ENCODE measurements at regions not wholly inside any gene's neighbourhood (a gene's known extent, or its start where the extent isn't known, plus 50 kb on each side); places are given as distances from the start of the nearest gene placed in this dataset.
"Not testable (repeated sequence)": the region's sequence is repeated elsewhere in the genome, so short reads cannot be mapped to it uniquely, and the experiment has no call there.

GRCh38 chr10:42380926-42381547 lies 257.3 kb downstream of the ZNF33B start:
- no peak for DNase-seq (ENCODE audit: low read depth)
- TF ChIP-seq, protein P1, sequence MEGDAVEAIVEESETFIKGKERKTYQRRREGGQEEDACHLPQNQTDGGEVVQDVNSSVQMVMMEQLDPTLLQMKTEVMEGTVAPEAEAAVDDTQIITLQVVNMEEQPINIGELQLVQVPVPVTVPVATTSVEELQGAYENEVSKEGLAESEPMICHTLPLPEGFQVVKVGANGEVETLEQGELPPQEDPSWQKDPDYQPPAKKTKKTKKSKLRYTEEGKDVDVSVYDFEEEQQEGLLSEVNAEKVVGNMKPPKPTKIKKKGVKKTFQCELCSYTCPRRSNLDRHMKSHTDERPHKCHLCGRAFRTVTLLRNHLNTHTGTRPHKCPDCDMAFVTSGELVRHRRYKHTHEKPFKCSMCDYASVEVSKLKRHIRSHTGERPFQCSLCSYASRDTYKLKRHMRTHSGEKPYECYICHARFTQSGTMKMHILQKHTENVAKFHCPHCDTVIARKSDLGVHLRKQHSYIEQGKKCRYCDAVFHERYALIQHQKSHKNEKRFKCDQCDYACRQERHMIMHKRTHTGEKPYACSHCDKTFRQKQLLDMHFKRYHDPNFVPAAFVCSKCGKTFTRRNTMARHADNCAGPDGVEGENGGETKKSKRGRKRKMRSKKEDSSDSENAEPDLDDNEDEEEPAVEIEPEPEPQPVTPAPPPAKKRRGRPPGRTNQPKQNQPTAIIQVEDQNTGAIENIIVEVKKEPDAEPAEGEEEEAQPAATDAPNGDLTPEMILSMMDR (IDR thresholded peaks at IDR 0.05; ENCODE audit: insufficient read depth, low read depth, low read length, missing control alignments), result no peak
- H3K4me3 ChIP-seq (ENCODE audit: low read depth, low read length), result no peak overlapping the region

DNA sequence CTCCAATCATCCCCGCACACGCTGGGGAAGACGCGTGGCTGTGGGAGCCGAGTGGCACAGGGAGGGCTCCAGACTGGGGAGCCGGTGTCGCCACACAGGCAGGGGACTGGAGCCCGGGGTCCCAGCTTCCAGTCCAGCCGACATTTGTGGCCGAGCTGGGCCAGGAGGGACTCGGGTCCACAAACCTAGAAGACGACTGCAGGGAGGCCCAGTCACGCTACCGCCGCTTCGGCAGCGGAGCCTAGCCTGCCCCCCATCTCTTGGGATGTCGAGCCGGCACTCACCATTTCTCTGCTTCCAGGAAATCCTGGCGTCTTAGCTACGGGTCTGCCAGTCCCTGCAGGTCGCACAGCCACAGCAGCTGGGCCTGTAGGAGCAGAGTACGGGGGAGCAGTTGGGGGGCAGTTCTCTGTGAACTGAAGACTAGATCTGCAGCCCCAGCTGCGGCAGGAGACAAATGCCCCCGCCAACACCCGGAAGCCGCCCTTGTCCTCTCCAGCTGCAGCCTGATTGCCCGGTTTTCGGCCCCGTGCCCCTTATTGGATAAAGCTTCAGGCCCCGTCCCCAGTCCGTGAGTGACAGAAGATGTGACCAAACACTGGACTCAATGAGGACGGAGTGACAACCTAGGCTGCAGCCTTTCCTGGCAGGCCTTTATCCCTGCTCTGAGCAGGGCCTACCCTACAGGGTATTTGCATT lies 270.7 kb downstream of the ZNF33B start:
- DNase-seq (ENCODE audit: low read depth), result no peak
- TF ChIP-seq, protein P1 (IDR thresholded peaks at IDR 0.05; ENCODE audit: insufficient read depth, low read depth, low read length, missing control alignments), result no peak
- H3K4me3 ChIP-seq (ENCODE audit: low read depth, low read length), result no peak overlapping the region

DNA sequence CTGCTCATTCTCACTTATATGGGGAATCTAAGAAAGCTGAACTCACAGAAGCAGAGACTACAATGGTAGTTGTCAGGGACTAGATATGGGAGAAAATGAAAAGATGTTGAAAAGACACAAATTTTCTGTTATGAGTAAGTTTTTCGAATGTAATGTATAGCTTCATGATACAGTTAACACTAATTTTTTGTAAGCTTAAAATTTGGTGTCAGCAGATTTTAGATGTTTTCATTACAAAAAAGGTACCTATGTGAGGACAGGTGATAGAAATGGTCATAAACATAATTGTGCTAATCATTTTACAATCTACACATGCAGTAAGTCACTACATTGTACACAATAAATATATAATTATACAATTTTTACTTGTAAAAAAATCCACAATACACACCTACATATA lies 286.6 kb downstream of the ZNF33B start:
- no peak for DNase-seq (ENCODE audit: low read depth)
- no peak overlapping the region for H3K4me3 ChIP-seq (ENCODE audit: low read depth, low read length)
- TF ChIP-seq, protein P1 (IDR thresholded peaks at IDR 0.05; ENCODE audit: insufficient read depth, low read depth, low read length, missing control alignments), result no peak

DNA sequence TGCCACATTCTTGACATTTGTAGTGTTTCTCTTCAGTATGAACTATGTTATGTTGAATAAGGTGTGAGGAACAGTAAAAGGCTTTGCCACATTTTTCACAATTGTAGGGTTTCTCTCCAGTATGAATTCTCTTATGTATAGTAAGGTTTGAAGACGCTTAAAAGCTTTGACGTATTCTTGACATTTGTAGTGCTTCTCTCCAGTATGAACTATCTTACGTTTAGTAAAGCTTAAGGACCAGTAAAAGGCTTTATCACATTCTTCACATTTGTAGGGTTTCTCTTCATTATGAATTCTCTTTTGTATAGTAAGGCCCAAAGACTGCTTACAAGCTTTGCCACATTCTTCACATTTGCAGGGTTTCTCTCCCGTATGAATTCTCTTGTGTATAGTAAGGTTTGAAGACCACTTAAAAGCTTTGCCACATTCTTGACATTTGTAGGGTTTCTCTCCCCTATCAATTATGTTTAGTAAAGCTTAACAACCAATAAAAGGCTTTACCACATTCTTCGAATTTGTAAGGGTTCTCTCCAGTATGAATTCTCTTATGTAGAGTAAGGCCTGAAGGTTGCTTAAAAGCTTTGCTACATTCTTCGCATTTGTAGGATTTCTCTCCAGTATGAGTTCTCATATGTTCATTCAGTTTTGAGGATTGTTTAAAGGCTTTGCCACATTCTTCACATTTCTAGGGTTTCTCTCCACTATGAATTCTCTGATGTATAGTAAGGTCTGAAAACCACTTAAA lies 301.6 kb downstream of the ZNF33B start:
- DNase-seq (ENCODE audit: low read depth); H3K4me3 ChIP-seq (ENCODE audit: low read depth, low read length): not testable (repeated sequence)

DNA sequence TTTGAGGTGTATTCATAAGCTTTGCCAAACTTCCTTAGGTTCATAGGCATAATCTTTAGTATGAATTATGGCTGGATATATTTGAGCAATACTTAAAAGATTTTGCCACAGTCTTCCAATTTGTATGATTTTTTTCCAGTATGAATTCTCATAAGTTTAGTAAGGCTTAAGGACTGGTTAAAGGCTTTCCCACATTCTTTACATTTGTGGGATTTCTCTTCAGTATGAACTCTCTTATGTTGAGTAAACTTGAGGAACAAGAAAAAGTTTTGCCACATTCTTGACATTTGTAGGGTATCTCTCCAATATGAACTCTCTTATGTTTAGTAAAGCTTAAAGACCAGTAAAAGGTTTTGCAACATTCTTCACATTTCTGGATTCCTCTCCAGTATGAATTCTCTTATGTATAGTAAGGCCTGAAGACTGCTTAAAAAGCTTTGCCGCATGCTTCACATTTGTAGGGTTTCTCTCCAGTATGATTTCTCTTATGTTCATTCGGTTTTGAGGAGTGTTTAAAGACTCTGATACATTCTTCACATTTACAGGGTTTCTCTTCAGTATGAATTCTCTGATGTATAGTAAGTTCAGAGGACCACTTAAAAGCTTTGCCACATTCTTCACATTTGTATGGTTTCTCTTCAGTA lies 302.6 kb downstream of the ZNF33B start:
- H3K4me3 ChIP-seq (ENCODE audit: low read depth, low read length); DNase-seq (ENCODE audit: low read depth): not testable (repeated sequence)

DNA sequence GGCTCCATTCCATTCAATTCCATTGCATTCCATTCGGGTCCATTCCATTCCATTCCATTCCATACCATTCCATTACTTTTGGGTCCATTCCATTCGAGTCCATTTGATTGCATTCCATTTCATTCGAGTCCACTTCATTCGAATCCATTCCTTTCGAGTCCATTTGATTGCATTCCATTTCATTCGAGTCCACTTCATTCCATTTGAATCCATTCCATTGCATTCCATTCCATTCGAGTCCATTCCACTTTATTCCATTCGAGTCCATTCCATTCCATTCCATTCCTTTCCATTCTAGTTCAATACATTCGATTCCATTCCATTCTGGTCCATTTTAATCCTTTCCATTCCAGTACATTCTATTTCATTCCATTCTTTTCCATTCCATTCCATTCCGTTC lies 334.0 kb downstream of the ZNF33B start:
- no peak overlapping the region for H3K4me3 ChIP-seq (ENCODE audit: low read depth, low read length)
- no peak for DNase-seq (ENCODE audit: low read depth)
- TF ChIP-seq, protein P1 (IDR thresholded peaks at IDR 0.05; ENCODE audit: insufficient read depth, low read depth, low read length, missing control alignments), result no peak

DNA sequence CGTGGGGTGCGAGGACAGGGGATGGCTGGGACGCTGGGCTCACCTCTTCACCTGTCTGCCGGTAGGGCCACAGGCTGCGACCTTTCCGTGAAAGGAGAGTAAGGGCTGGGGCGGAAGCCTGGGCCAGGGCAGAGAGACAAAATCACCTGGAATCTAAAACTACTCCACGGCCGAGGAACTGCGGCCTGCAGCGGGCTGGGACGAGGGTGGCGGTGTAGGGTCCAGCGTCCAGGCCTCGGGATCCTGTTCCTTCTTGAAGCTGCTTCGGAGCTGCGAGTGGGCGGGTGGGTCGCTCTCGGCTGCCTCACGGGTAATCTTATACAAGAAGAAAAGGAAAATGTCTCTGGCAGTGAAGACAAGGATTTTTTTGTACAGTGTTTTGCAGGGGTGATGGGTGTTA lies 356.5 kb downstream of the ZNF33B start:
- DNase-seq (ENCODE audit: low read depth); H3K4me3 ChIP-seq (ENCODE audit: low read depth, low read length): not testable (repeated sequence)

DNA sequence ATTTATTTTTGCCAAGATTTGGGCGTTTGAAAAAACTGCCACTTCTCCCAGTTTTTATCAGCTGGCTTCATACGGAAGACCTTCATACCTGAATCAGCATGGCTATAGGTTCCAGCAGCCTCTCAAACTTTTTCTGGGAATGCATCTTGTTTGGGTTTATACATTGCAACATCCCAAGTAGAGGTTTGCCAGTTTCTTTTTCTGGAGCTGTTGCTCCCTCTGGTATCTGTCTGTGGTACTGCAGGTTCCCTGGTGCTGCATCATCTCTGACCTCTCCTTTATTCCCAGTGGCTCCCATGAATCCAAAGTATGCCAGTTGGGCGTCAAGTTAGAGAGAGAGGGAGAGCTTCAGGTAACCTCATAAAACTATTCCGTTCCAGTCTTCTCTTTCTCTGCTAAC lies 368.6 kb downstream of the ZNF33B start:
- not testable (repeated sequence) for DNase-seq (ENCODE audit: low read depth); H3K4me3 ChIP-seq (ENCODE audit: low read depth, low read length)

DNA sequence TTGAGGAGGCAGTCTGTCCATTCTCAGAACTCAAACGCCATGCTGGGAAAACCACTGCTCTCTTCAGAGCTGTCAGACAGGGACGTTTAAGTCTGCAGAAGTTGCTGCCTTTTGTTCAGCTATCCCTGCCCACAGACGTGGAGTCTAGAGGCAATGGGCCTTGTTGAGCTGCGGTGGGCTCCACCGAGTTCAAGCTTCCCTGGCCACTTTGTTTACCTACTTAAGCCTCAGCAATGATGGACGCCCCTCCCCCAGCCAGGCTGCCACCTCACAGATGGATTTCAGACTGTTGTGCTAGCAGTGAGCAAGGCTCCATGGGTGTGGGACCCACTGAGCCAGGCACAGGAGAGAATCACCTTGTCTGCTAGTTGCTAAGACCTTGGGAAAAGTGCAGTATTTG lies 375.1 kb downstream of the ZNF33B start:
- H3K4me3 ChIP-seq (ENCODE audit: low read depth, low read length); DNase-seq (ENCODE audit: low read depth): not testable (repeated sequence)

- DNase-seq (ENCODE audit: low read depth); H3K4me3 ChIP-seq (ENCODE audit: low read depth, low read length): not testable (repeated sequence)
Measured at GRCh38 chr10:42243002-42243401, 395.4 kb downstream of the ZNF33B start.
